ENCODE measurements at regions not wholly inside any gene's neighbourhood (a gene's known extent, or its start where the extent isn't known, plus 50 kb on each side); places are given as distances from the start of the nearest gene placed in this dataset.

GRCh38 chr3:72052841-72053409 lies 268.0 kb upstream of the PROK2 start:
- H3K36me3 ChIP-seq (ENCODE audit: insufficient read depth): no peaks in the 10 kb centered on the region
- H4K20me1 ChIP-seq (ENCODE audit: insufficient read depth): no peaks in the 10 kb centered on the region
- no peak overlapping the region for H3K9ac ChIP-seq
- H2AFZ ChIP-seq (ENCODE audit: low read depth): no peak overlapping the region
- no peak for TF ChIP-seq CTCF (conservative IDR thresholded peaks at IDR 0.05; ENCODE audit: low read depth, low read length)
- H3K4me3 ChIP-seq (IDR thresholded peaks at IDR 0.05; ENCODE audit: insufficient read depth, low read depth, low read length): no peak overlapping the region
- no peaks in the 10 kb centered on the region for H3K4me1 ChIP-seq (ENCODE audit: low read depth, poor library complexity, severe bottlenecking)
- no peaks in the 10 kb centered on the region for H3K27me3 ChIP-seq (ENCODE audit: insufficient read depth, low read depth)
- no peaks in the 10 kb centered on the region for H3K79me2 ChIP-seq (ENCODE audit: insufficient read depth, low read depth)
- no peak overlapping the region for H3K27ac ChIP-seq
- H3K4me2 ChIP-seq: no peak overlapping the region

GRCh38 chr3:72050771-72051170 lies 265.8 kb upstream of the PROK2 start:
- H3K79me2 ChIP-seq (ENCODE audit: insufficient read depth, low read depth): no peaks in the 10 kb centered on the region
- no peaks in the 10 kb centered on the region for H4K20me1 ChIP-seq (ENCODE audit: insufficient read depth)
- H3K4me2 ChIP-seq: no peak overlapping the region
- no peak for TF ChIP-seq CTCF (conservative IDR thresholded peaks at IDR 0.05; ENCODE audit: low read depth, low read length)
- no peaks in the 10 kb centered on the region for H3K4me1 ChIP-seq (ENCODE audit: low read depth, poor library complexity, severe bottlenecking)
- no peak overlapping the region for H3K4me3 ChIP-seq (IDR thresholded peaks at IDR 0.05; ENCODE audit: insufficient read depth, low read depth, low read length)
- no peak overlapping the region for H3K27ac ChIP-seq
- H3K9ac ChIP-seq: no peak overlapping the region
- no peaks in the 10 kb centered on the region for H3K36me3 ChIP-seq (ENCODE audit: insufficient read depth)
- no peak overlapping the region for H2AFZ ChIP-seq (ENCODE audit: low read depth)
- H3K27me3 ChIP-seq (ENCODE audit: insufficient read depth, low read depth): no peaks in the 10 kb centered on the region

GRCh38 chr3:72050048-72050632 lies 265.2 kb upstream of the PROK2 start:
- TF ChIP-seq CTCF (conservative IDR thresholded peaks at IDR 0.05; ENCODE audit: low read depth, low read length): no peak
- no peaks in the 10 kb centered on the region for H3K27me3 ChIP-seq (ENCODE audit: insufficient read depth, low read depth)
- H2AFZ ChIP-seq (ENCODE audit: low read depth): no peak overlapping the region
- no peaks in the 10 kb centered on the region for H3K79me2 ChIP-seq (ENCODE audit: insufficient read depth, low read depth)
- H3K9ac ChIP-seq: no peak overlapping the region
- no peaks in the 10 kb centered on the region for H4K20me1 ChIP-seq (ENCODE audit: insufficient read depth)
- no peaks in the 10 kb centered on the region for H3K4me1 ChIP-seq (ENCODE audit: low read depth, poor library complexity, severe bottlenecking)
- no peaks in the 10 kb centered on the region for H3K36me3 ChIP-seq (ENCODE audit: insufficient read depth)
- no peak overlapping the region for H3K4me2 ChIP-seq
- no peak overlapping the region for H3K27ac ChIP-seq
- H3K4me3 ChIP-seq (IDR thresholded peaks at IDR 0.05; ENCODE audit: insufficient read depth, low read depth, low read length): no peak overlapping the region

DNA sequence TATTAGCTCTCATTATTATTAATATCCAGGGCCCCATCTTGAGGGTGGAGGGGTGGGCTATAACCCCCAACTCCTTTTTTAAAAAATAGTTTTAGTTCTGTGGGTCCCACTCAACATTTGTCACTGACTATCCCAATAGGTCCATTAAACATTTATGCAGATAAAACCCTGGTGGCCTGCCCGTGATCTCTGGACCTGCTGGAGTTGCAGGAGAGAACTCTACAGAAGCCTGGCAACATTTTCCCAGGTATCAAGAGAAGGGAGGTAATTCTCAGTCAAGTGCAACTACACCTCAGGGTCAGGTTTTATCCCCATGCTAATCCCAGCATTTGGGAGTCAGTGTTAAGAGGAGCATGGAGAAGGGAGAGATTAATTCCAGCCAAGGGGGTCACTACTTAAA lies 264.4 kb upstream of the PROK2 start:
- Histone ChIP-seq H3K79me2 (ENCODE audit: insufficient read depth, low read depth) (no peaks in the 10 kb centered on the region), H3K27ac (no peak overlapping the region), H3K4me1 (ENCODE audit: low read depth, poor library complexity, severe bottlenecking) (no peaks in the 10 kb centered on the region), H3K9ac (no peak overlapping the region), H3K27me3 (ENCODE audit: insufficient read depth, low read depth) (no peaks in the 10 kb centered on the region), H3K4me3 (IDR thresholded peaks at IDR 0.05; ENCODE audit: insufficient read depth, low read depth, low read length) (no peak overlapping the region), H3K4me2 (no peak overlapping the region), H3K36me3 (ENCODE audit: insufficient read depth) (no peaks in the 10 kb centered on the region), H2AFZ (ENCODE audit: low read depth) (no peak overlapping the region), H4K20me1 (ENCODE audit: insufficient read depth) (no peaks in the 10 kb centered on the region)
- no peak for TF ChIP-seq CTCF (conservative IDR thresholded peaks at IDR 0.05; ENCODE audit: low read depth, low read length)
